Heart left ventricle (tissue), 16 donors: ENCODE measurements at regions not wholly inside any gene's neighbourhood (a gene's known extent, or its start where the extent isn't known, plus 50 kb on each side); places are given as distances from the start of the nearest gene placed in this dataset.

Source experiments
- ATAC-seq, 4 donors: fragments of 200-7000 bp; cut with Tn5 transposase; one replicate each; pipeline ENCODE4 v1.9.1; 2020 to 2022; ENCODE audit warnings: moderate library complexity in 4 of 4, mild to moderate bottlenecking in 3 of 4, moderate number of reproducible peaks in 1 of 4
- DNase-seq, 5 donors: peaks; one replicate each; pipeline ENCODE4 v3.0.0-alpha.2; 2020
- H3K27ac ChIP-seq, 12 donors: fragments of 200-600 bp; sonication (generic) in 4 of 12; one replicate each; pipeline versions ENCODE4 v1.5.0 to v1.8.0; 2016 to 2022; ENCODE audit warnings: mild to moderate bottlenecking in 2 of 12
- H3K27me3 ChIP-seq, 9 donors: fragments of 200-600 bp; sonication (generic) in 2 of 9; one replicate each; pipeline versions ENCODE4 v1.5.1 to v1.8.0; 2016 to 2022; ENCODE audit warnings: mild to moderate bottlenecking in 3 of 9
- H3K36me3 ChIP-seq, 9 donors: fragments of 200-600 bp; sonication (generic) in 2 of 9; one replicate each; pipeline versions ENCODE4 v1.5.0 to v1.8.0; 2018 to 2022; ENCODE audit warnings: mild to moderate bottlenecking in 2 of 9
- H3K4me1 ChIP-seq, 12 donors: fragments of 200-600 bp; sonication (generic) in 4 of 12; one replicate each; pipeline versions ENCODE4 v1.5.0 to v1.8.0; 2016 to 2022; ENCODE audit warnings: mild to moderate bottlenecking in 3 of 12
- H3K4me3 ChIP-seq, 12 donors: fragments of 200-600 bp; sonication (generic) in 4 of 12; one replicate each; pipeline versions ENCODE4 v1.5.0 to v1.8.0; 2017 to 2022; ENCODE audit warnings: mild to moderate bottlenecking in 9 of 12, moderate library complexity in 4 of 12
- H3K9me3 ChIP-seq, 12 donors: fragments of 200-600 bp; sonication (generic) in 4 of 12; one replicate each; pipeline versions ENCODE4 v1.5.0 to v1.8.0; 2016 to 2022; ENCODE audit warnings: mild to moderate bottlenecking in 1 of 12
- POLR2A ChIP-seq, 2 donors: fragments of 450-650 bp; IDR thresholded peaks; one replicate each; pipeline ENCODE4 v1.6.1; 2017; ENCODE audit warnings: antibody characterized with exemption in 2 of 2, mild to moderate bottlenecking in 2 of 2, moderate library complexity in 2 of 2
- WGBS, 4 donors: extraction: QIAGEN DNeasy Blood & Tissue Kit in 2 of 4; methylation state at CpG; one replicate each; pipeline versions ENCODE4 v1.1.5 to v1.1.7; 2013 to 2018; 5-methylcytosine and 5-hydroxymethylcytosine counted together
- intact Hi-C, 10 donors: fragments of 100-400 bp; cut with DNase I; formaldehyde crosslinking; loops; one replicate each; pipeline versions ENCODE4 v1.11.1 to v1.14.2; 2022
- TF ChIP-seq, protein P1 (sequence below), 12 donors: fragments of 200-600 bp; sonication (generic) in 4 of 12; IDR thresholded peaks; one replicate each; pipeline versions ENCODE4 v1.5.0 to v1.8.0; 2018 to 2022; ENCODE audit warnings: antibody characterized with exemption in 12 of 12, mild to moderate bottlenecking in 5 of 12
- donor health status: ischemic (EF 13 %, LVEDD 7.1; RV severe dilation, severe dysfunction).
- donor health status: healthy with polysubstance abuse.
- donor health status: DM: no; HTN: yes; CAD: no.
- donor health status: DM: no; HTN: no; CAD: no.
- donor health status: ischemic (EF 25% LVEDD 6.9; RV normal size, moderate dysfunction).
- donor health status: ischemic (EF 25% LVEDD 5.7; RV mildly dilated, moderate dysfunction).
- donor health status: healthy.
- donor health status: DM: yes; HTN: yes; CAD: no.
- donor health status: ischemic (EF 35%, LVEDD 5.7; RV mildly dilated, moderate dysfunction).
- donor health status: nonischemic (EF 11% LVEDD 7.7; RV severe dilation, severe dysfunction).
- donor health status: DM: yes; HTN: yes; CAD: no.
- donor health status: PGD.
- donor health status: ischemic (EF 29% LVEDD 5.4; RV normal size, mild dysfunction).
- donor health status: nonischemic (EF 23%, LVEDD 6.1; RV moderate dilation, normal function).

DNA sequence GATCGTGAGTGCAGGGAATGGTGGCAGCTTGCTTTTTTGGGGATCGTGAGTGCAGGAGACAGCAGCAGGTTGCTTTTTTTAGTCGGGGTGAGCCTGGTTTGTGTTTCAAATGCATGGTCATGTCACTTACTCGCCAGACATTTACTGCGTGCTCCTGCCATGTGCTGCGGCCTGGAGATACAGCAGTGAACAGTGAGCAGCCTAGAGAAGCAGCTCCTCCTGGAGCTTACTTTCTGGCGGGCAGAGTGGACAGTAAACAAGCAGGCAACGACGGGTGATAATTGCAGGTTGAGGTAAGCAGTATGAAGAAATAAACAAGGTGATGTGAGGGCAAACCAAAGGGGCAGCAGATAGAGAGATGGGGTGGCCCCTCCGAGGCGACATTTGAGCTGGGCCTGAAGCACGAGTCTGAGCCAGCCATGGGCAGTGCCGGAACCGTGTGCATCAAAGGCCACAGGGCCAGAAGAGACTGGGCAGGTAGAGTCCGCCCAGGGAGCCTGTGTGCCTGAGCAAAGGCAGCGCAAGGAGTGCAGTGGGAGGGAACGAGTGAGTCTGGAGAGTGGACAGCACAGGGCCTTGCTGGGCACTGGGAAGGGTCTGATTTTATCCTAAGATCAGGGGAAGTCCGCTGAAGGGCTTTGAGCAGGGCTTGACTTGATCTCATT is 57.3 kb upstream of the RASA2 start:
- Histone ChIP-seq H3K27ac (peak overlapping the region; percentile 61 to 88 (median 80)), H3K36me3 (peaks cover 0 to 46% (median 10%) of the 10 kb centered on the region in 9 donors), H3K27me3 (no peaks in the 10 kb centered on the region), H3K9me3 (no peaks in the 10 kb centered on the region), H3K4me1 (peaks cover 9 to 99% (median 78%) of the 10 kb centered on the region in 12 donors), H3K4me3 (no peak overlapping the region)
- WGBS, 4 donors, result 50 to 62% (median 55%) methylated on average over 17 to 18 of the region's 18 CpGs
- DNase-seq (peak in 4 of 5 donors; percentile 53 to 77 (median 66)), ATAC-seq (peak; percentile 76 to 86 (median 79))
- TF ChIP-seq, protein P1, sequence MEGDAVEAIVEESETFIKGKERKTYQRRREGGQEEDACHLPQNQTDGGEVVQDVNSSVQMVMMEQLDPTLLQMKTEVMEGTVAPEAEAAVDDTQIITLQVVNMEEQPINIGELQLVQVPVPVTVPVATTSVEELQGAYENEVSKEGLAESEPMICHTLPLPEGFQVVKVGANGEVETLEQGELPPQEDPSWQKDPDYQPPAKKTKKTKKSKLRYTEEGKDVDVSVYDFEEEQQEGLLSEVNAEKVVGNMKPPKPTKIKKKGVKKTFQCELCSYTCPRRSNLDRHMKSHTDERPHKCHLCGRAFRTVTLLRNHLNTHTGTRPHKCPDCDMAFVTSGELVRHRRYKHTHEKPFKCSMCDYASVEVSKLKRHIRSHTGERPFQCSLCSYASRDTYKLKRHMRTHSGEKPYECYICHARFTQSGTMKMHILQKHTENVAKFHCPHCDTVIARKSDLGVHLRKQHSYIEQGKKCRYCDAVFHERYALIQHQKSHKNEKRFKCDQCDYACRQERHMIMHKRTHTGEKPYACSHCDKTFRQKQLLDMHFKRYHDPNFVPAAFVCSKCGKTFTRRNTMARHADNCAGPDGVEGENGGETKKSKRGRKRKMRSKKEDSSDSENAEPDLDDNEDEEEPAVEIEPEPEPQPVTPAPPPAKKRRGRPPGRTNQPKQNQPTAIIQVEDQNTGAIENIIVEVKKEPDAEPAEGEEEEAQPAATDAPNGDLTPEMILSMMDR (IDR thresholded peaks at IDR 0.05), result no peak
- no peak for TF ChIP-seq POLR2A (IDR thresholded peaks at IDR 0.05)
- intact Hi-C loops, result no loop called here

- DNase-seq (no peak), ATAC-seq (no peak)
- H3K4me3 ChIP-seq, result no peak overlapping the region
- intact Hi-C loops, result no loop called here
- H3K36me3 ChIP-seq, result peaks cover 0 to 49% (median 10%) of the 10 kb centered on the region in 9 donors
- no peaks in the 10 kb centered on the region for H3K9me3 ChIP-seq
- 93 to 98% (median 97%) methylated on average over 6 of the region's 6 CpGs for WGBS, 4 donors
- peaks cover 9 to 97% (median 72%) of the 10 kb centered on the region in 12 donors for H3K4me1 ChIP-seq
- no peak for TF ChIP-seq POLR2A (IDR thresholded peaks at IDR 0.05)
- TF ChIP-seq, protein P1 (IDR thresholded peaks at IDR 0.05), result no peak
- peak overlapping the region; percentile 61 to 88 (median 80) for H3K27ac ChIP-seq
- H3K27me3 ChIP-seq, result no peaks in the 10 kb centered on the region
These were observed 56.5 kb upstream of the RASA2 start for GRCh38 chr3:141430316-141430715.

- H3K27me3 ChIP-seq, result no peaks in the 10 kb centered on the region
- ATAC-seq (peak in 2 of 4 donors; percentile 5 to 17), DNase-seq (no peak)
- peak overlapping the region; percentile 49 to 88 (median 80) for H3K27ac ChIP-seq
- peaks cover 0 to 49% (median 10%) of the 10 kb centered on the region in 9 donors for H3K36me3 ChIP-seq
- H3K4me1 ChIP-seq, result peaks cover 3 to 95% (median 68%) of the 10 kb centered on the region in 12 donors
- H3K9me3 ChIP-seq, result no peaks in the 10 kb centered on the region
- WGBS, 4 donors, result 56 to 60% (median 59%) methylated on average over 18 of the region's 18 CpGs
- intact Hi-C loops, result no loop called here
- TF ChIP-seq POLR2A (IDR thresholded peaks at IDR 0.05), result no peak
- TF ChIP-seq, protein P1 (IDR thresholded peaks at IDR 0.05), result no peak
- peak overlapping the region in 5 of 12 donors; percentile 7 to 20 (median 16) for H3K4me3 ChIP-seq
These were observed 55.1 kb upstream of the RASA2 start for GRCh38 chr3:141431411-141432378.

GRCh38 chr3:141432904-141433303 is 53.9 kb upstream of the RASA2 start:
- Histone ChIP-seq H3K27ac (peak overlapping the region; percentile 49 to 88 (median 80)), H3K36me3 (peaks cover 0 to 45% (median 9%) of the 10 kb centered on the region in 9 donors), H3K9me3 (no peaks in the 10 kb centered on the region), H3K27me3 (no peaks in the 10 kb centered on the region), H3K4me3 (peak overlapping the region in 2 of 12 donors; percentile 10 to 16), H3K4me1 (peaks cover 0 to 91% (median 56%) of the 10 kb centered on the region in 12 donors)
- DNase-seq (no peak), ATAC-seq (no peak)
- WGBS, 4 donors, result 86 to 96% (median 93%) methylated on average over 2 of the region's 2 CpGs
- intact Hi-C loops, result no loop called here
- TF ChIP-seq POLR2A (IDR thresholded peaks at IDR 0.05), result no peak
- TF ChIP-seq, protein P1 (IDR thresholded peaks at IDR 0.05), result no peak
